ENCODE measurements at regions not wholly inside any gene's neighbourhood (a gene's known extent, or its start where the extent isn't known, plus 50 kb on each side); places are given as distances from the start of the nearest gene placed in this dataset.

GRCh38 chr14:65239143-65239937 is 137.0 kb upstream of the MAX start:
- Histone ChIP-seq H3K4me1 (no peaks in the 10 kb centered on the region), H3K4me3 (no peak overlapping the region), H3K27ac (no peak overlapping the region), H3K27me3 (no peaks in the 10 kb centered on the region), H3K36me3 (no peaks in the 10 kb centered on the region), H3K9me3 (no peaks in the 10 kb centered on the region)
- no peak for DNase-seq (ENCODE audit: extremely low spot score in 2 of 2)
- TF ChIP-seq POLR2A (IDR thresholded peaks at IDR 0.05): no peak
- no peak for TF ChIP-seq POLR2AphosphoS5 (IDR thresholded peaks at IDR 0.05; ENCODE audit: insufficient read depth in 1 of 2, low read depth in 1 of 2)
- no peak for TF ChIP-seq CTCF (IDR thresholded peaks at IDR 0.05)
- intact Hi-C loops (cut with DNase I): no loop called here

- no peak for DNase-seq (ENCODE audit: extremely low spot score in 2 of 2)
- H3K36me3 ChIP-seq: no peaks in the 10 kb centered on the region
- no peak for TF ChIP-seq CTCF (IDR thresholded peaks at IDR 0.05)
- no peak for TF ChIP-seq POLR2A (IDR thresholded peaks at IDR 0.05)
- no peak for TF ChIP-seq POLR2AphosphoS5 (IDR thresholded peaks at IDR 0.05; ENCODE audit: insufficient read depth in 1 of 2, low read depth in 1 of 2)
- H3K4me1 ChIP-seq: no peaks in the 10 kb centered on the region
- intact Hi-C loops (cut with DNase I): no loop called here
- H3K4me3 ChIP-seq: no peak overlapping the region
- H3K27me3 ChIP-seq: no peaks in the 10 kb centered on the region
- H3K27ac ChIP-seq: no peak overlapping the region
- no peaks in the 10 kb centered on the region for H3K9me3 ChIP-seq
Measured at GRCh38 chr14:65239938-65240296, 137.6 kb upstream of the MAX start.

- Histone ChIP-seq H3K9me3 (no peaks in the 10 kb centered on the region), H3K4me1 (no peaks in the 10 kb centered on the region), H3K27me3 (no peaks in the 10 kb centered on the region), H3K27ac (no peak overlapping the region), H3K4me3 (no peak overlapping the region), H3K36me3 (no peaks in the 10 kb centered on the region)
- intact Hi-C loops (cut with DNase I): no loop called here
- TF ChIP-seq CTCF (IDR thresholded peaks at IDR 0.05): no peak
- TF ChIP-seq POLR2AphosphoS5 (IDR thresholded peaks at IDR 0.05; ENCODE audit: insufficient read depth in 1 of 2, low read depth in 1 of 2): no peak
- TF ChIP-seq POLR2A (IDR thresholded peaks at IDR 0.05): no peak
- DNase-seq (ENCODE audit: extremely low spot score in 2 of 2): no peak
Measured at GRCh38 chr14:65241125-65241752, 138.9 kb upstream of the MAX start.

GRCh38 chr14:65242732-65243134 is 140.4 kb upstream of the MAX start:
- H3K27ac ChIP-seq: no peak overlapping the region
- no peak for TF ChIP-seq POLR2AphosphoS5 (IDR thresholded peaks at IDR 0.05; ENCODE audit: insufficient read depth in 1 of 2, low read depth in 1 of 2)
- TF ChIP-seq POLR2A (IDR thresholded peaks at IDR 0.05): no peak
- TF ChIP-seq CTCF (IDR thresholded peaks at IDR 0.05): no peak
- H3K9me3 ChIP-seq: no peaks in the 10 kb centered on the region
- no peaks in the 10 kb centered on the region for H3K27me3 ChIP-seq
- no peaks in the 10 kb centered on the region for H3K4me1 ChIP-seq
- no peak for DNase-seq (ENCODE audit: extremely low spot score in 2 of 2)
- H3K4me3 ChIP-seq: no peak overlapping the region
- intact Hi-C loops (cut with DNase I): no loop called here
- H3K36me3 ChIP-seq: no peaks in the 10 kb centered on the region
